SIG-M5 (cell line): ENCODE measurements at regions not wholly inside any gene's neighbourhood (a gene's known extent, or its start where the extent isn't known, plus 50 kb on each side); places are given as distances from the start of the nearest gene placed in this dataset.
A peak's percentile ranks its signal among the peaks of the same experiment; 100 is the strongest.
"Not testable (repeated sequence)": the region's sequence is repeated elsewhere in the genome, so short reads cannot be mapped to it uniquely, and the experiment has no call there.

ENCODE experiments used
- DNase-seq: peaks from one replicate; lab custom pipeline; 2025; lab: John Stamatoyannopoulos, UW

DNA sequence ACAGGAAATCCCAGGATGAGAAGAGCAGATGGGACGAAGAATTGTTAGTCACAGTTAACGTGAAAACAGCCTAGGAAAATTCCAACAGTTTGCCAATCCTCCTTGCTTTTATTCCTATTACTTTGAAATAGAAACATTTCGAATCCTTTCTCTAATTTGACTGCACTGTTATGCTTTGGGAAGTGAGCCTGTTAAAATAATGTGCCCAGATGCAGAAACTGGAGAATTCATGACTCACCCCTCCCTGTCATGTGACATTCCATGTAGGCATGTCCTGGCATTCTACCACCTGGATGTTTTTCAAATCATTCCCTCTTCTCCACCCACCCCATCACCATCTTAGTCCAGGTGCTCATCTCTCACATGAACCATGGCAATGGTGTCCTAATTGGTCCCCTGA lies 107.3 kb downstream of the MINAR1 start:
- no peak for DNase-seq

DNA sequence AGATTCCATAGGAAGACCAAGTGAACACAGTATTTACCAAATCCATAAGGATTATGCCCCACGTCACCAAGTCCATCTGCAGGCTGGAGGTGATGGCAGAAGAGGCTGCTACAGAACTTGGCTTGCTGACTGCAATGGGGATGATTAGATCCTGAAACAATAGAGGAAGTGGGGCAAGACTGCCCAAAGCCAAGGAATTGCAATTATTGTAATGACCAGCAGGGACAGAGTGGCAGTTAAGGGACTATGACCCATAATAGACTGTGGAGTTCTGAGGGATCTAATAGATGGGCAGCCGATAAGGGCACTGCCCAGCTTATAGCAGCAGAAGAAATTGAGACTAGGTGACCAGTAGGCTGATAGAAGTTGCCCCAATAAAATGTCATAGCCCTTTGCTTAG lies 108.4 kb downstream of the MINAR1 start:
- no peak for DNase-seq

DNA sequence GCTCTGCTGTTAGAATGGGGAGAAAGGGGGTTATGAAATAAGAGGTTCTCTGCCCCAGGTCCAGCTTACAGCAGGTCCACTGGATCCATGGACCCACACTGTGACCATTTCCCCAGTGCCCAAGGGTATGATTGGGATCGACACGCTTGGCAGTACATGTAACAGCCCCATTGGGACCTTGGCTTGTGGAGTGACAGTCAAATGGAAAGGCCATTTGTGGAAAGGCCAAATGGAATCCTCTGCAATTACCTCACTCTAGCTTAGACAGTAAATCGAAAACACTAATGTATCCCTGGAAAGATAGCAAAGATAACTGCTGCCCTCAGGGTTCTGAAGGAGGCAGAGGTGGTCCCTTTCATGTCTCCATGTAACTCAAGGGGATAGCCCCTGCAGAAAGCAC lies 109.1 kb downstream of the MINAR1 start:
- no peak for DNase-seq

DNA sequence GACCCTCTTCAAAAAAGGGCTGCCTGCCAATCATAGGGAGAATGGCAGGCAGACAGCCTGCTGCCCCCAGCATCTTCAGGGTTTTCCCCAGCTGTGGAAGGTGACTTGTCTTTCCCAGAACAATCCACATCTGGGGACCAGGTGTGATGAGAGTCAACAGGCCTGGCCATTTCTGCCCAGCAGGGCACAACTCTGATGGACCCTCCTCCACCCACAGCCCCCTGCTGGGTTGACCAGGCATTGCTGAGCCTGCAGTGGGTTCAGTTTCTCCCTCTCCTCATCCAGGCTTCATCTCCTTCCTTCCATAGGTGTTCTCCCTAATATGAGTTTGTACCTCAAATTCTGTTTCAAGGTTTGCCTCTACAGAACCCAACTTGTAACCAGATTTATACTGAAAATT lies 111.0 kb downstream of the MINAR1 start:
- no peak for DNase-seq

DNA sequence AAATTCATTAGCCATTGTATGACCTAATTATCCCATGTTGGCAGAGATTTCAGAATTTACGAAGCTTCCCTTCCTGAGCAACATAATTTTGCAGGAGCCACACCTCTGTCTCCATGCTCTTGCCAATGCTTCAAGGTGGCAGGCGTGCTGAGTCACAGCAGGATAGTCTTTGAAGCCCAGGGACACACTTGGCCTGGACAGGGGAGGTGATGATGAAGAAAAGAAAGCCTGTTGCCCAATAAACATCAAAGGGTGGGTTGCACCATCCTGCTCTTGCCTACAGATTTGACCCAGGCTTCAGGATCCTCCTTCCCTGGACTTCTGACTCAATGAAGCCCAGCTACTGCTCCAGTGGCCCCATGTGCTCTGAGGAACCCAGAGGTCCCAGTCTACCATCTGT lies 117.1 kb downstream of the MINAR1 start:
- no peak for DNase-seq

DNA sequence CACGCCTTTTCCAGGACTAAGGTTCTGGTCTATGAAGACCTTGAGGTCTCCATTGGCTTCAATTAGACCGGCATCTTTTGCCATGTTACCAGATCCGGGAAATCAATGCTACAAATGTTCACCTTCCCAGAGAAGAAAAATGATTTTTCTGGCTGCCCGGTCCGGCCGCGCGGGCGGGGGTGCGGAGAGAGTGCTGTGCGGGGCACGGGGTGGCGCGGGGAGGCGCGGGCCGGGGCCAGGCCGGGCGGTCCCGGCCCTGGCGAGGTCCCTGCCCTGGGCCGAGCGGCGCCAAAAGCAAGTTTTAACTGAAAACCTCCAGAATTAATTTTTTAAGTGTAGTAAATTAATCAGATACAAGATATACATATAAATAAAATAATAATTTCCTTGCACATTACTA lies 128.2 kb downstream of the MINAR1 start:
- no peak for DNase-seq

DNA sequence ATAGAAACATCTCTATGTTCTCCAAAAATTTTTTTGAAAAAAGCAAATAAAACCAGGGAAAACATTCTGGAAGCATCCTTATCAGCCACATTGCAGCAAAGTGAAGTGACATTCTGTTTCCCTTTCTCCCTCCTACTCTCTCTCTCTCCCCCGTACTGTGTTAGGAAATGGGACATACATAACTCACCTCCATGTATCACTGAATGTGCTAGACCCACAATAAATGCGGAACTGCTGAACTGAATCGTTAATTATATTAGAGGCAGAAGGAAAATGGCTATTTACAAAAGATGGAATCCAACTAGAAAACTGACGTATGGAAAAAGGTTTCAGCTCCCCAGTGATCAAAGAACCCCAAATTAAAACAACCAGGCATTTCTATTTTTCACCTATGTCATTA lies 129.8 kb downstream of the MINAR1 start:
- no peak for DNase-seq

DNA sequence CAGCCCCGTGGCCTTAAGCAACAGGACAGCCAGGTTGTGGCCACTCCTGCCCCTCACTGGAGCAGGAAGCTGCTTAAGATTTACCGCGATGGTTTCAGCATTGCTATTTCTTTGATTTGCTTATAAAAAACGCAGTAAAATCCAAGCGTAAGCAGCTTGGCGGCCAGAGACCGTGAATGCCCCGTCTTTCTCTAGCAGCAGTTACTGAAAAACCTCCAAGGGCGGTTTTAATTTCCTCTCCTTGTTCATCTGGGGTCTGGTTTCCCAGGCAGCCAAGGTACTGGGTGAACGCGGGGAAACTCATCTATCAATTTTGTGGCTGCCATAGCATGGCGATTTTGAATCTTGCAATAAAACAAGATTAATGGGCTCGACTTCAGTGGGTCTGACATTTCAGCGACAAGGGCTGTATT lies 130.3 kb downstream of the MINAR1 start:
- no peak for DNase-seq

DNA sequence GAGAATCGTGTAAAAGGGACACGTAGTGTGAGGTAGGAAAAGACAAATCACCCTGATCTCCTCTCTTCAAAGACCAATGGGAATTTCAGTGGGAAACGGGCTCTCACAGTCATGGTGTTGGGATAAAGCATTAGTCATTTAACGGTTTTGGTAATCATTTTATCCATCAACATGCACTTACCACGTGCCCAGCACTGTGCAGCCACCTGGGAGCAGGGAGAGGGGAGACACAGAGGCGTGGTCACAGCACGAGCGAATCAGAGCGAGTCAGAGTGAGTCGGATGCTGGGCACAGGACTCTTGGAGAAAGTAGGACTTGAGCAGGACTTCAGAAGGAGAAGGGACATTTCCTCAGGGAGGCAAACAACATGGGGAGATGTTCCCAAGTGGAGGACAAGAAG lies 130.8 kb downstream of the MINAR1 start:
- no peak for DNase-seq

DNA sequence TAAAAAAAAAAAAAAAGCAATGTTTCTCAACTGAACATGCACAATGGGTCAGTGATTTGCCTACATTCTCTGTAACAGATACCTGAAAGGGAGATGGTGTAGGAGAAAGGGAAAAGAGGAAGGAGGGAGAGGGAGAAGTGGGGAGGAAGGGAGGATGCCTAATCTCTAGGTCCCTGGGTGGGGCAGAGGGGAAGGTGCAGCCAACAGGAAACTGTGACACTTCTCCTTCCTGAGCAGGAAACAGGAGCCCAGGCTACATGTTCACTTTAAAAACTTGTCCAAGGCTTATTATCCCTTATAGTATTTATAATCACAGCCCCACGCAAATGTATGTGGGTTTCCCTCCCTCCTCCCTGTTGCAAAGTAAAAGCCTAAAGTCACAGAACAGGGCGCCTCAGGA lies 137.9 kb downstream of the MINAR1 start:
- DNase-seq: no peak

DNA sequence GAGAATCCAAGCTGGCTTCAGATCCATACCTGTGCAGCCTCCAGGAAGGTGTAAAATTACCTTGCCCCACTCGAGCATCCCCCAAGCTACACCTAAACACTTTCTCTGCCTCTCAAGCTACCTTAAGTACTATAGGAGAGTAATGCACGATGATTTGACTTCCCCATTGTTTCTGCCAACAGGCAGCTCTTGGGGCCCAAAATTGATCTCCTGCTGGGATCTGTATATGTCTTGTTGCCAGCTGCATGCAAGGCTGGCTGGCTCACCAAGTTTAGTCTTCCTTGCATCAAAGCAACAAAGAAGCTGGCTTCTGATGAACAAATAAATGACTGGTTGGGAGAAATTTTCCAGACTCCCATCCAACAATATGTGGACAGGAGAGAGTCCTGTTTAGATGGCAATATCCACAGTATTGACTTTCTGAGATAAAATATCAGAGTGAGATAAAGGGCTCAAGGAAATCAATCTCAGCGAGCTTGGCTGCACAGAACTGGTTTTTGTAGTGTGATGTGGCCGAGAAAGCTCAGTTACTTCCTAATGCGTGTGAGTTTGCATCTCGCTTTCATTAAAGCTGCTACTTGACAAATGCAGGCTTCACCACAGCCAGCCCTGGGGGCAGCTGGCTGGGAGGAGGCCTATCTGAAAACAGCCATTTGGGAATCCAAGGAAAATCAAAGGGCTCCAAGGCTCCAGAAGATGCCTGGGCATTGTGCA lies 140.7 kb downstream of the MINAR1 start:
- DNase-seq: no peak

DNA sequence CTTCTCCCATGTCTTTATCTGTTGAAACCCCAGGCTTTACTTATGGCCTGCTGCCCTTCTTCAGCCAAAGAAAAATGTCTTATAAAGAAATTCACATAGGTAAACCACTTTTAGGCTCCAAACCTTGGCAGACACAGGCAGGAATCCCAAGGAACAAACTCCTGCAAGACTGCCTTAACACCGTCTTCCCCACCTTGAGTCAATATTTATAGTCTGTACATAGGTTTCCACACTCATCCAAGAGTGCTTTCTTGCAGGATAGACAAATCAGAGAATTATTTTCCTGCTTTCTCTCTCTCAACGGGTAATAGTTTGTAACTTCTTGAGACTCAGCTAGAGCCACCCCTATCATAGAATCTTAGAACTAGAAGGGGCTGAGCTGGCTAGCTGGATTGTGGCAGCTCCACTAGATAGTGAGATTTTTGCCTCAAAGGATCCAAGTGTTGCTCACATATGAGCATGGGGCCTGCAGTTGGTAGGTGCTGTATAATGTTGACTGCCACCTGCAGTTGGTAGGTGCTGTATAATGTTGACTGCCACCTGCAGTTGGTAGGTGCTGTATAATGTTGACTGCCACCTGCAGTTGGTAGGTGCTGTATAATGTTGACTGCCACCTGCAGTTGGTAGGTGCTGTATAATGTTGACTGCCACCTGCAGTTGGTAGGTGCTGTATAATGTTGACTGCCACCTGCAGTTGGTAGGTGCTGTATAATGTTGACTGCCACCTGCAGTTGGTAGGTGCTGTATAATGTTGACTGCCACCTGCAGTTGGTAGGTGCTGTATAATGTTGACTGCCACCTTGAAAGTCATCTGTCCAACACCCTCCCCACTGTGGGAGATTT lies 142.5 kb downstream of the MINAR1 start:
- DNase-seq: not testable (repeated sequence)

DNA sequence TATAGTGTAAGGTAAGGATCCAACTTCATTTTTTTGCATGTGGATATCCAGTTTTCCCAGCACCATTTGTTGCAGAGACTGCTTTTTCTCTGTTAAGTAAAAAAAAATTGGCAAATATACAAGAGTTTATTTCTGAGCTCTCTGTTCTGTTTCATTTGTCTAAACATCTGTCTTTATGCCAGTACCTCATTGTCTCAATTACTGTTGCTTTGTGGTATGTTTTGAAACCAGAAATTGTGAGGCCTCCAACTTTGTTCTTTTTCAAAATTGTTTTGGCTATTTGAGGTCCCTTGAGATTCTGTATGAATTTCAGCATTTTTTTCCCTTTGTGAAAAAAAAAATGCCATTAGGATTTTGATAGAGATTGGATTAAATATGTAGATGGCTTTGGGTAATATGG lies 150.5 kb downstream of the MINAR1 start:
- DNase-seq: no peak

DNA sequence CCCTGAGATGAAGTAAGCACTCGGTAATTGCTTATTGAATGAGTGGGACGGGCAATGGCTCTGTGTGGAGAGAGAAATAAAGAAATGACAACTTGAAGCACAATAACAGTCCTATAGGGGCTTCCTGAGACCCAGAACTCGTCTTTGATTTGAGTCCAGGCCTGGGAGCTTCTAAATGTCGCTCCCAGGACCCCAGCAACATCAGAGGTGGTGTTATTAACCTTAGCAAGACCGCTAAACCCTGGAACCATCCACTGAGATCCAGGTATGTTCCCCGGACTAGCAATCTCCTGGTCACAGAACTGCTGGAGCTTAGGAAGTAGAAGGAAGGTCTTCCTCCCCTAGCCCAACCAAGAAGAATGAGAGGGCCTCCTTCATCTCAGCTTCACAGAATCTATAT lies 160.0 kb downstream of the MINAR1 start:
- no peak for DNase-seq

DNA sequence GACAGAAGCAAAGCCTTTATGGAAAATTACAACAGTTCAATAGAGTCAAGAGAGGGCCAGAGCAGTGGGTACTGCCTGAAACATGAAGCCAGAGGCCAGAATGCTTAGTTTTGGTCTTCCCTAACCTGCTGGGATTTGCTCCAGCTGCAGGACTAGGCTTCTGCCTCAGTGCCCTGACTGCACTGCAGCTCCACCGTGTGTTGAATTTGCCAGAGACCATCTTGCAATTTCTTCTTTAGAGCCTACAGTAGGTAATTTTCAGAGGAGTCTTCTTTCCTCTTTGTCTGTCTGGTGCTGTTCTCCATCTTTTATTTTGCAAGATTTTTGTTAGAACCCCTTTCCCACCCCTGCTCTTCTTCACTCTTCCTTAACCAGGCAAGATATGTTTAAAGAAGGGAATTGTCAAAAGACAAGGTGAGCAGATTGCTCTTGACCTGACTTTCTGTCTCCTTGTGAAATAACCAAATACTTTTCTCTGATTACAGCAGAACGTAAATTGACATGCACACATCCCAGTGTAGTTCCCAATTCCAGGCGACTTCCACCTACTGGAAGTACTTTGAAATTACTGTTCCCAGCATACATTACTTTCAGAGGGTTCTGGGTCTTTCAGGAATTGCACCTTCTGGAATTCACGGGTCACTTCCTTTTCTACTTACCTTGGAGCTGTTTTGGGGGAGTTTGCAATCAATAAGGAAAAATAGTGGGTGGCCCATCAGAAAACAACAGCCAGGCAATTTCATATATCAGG lies 161.2 kb downstream of the MINAR1 start:
- DNase-seq: no peak

DNA sequence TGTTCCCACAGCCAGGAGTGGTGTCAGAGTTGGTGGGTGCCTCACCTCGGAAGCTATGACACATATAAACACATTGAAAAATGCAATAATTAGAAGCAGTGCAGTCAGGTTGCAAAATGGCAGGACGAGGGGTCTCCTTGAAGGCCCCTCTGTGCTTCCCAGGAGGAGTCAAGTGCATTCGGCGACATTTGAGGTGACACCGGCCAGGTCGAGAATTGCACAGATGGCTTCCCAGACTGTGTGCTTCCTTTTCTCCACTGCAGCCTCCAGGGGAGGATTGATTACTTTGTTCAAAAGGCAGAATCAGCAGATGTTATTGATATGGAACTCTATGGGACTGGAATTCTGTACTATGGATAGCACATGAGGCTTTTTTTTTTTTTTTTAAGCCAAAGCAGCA lies 163.2 kb downstream of the MINAR1 start:
- no peak for DNase-seq

DNA sequence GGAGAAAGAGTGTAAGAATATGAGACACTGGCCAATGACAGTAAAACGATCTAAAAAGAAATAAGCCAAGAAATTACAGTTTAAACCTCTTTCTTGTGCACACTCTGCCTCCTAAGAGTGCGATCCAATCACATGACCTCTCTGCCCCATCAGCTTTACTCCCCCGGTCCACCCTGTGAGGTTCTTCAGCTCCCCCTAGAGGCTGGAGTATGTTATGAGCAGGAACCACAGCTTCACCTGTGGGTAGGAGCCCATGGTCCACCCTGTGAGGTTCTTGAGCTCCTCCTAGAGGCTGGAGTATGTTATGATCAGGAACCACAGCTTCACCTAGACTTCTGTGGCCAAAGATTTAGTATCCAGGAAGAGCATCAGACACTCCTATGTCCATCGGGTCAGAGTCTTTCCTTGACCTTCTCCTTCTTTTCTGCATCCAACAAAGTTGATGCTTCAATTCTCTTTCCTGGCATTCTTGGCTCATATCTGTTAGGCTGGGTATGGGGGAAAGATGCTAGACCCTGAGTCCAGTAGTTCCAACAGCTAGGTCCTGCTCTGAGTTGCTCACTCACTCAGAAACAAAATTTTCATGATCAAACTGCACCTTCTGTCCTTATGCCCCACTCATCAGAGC lies 164.0 kb downstream of the MINAR1 start:
- DNase-seq: peak; percentile 34

DNA sequence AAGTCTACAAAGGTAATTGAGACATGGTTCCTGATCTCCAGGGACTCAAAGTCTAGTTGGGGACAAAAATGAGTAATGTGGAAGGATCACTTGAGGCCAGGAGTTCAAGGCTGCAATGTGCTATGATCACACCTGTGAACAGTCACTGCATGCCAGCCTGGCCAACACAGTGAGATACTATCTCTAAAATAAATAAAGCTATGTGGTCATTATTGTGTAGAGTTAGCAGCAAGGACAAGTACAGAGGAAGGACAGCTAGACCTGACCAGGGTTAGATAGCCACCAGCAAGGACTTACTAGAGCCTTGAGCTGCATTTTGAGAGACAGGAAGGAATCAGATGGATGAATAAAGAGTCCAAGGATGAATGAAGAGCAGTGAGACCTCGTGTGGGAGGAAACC lies 166.5 kb downstream of the MINAR1 start:
- DNase-seq: no peak

DNA sequence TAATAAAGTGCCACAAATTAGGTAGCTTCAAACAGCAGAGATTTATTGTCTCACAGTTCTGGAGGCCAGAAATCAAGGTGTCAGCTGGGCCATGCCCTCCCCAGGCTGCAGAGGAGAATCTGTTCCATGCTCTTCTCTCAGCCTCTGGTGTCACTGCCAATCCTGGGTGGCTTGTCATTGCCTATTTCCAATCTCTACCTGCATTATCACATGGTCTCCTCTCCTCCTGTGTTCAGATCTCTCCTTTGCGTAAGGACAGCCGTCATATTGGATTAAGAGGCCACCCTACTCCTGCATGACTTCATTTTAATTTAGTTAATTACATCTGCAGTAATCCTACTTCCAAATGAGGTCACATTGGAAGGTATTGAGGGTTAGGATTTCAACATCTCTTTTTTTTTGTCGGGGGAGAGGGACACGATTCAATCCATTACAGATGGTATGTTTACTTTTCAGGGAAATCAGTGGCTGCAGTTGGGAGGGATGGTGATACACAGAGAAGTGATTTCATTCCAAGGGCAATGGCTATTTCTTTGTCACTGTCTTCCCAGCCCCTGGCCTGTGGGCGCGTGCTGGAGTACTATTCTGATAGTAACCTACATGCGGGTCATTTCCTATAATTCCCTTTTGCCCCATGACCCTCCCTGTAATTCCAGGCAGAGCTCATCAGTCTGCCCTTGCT lies 169.4 kb downstream of the MINAR1 start:
- no peak for DNase-seq

DNA sequence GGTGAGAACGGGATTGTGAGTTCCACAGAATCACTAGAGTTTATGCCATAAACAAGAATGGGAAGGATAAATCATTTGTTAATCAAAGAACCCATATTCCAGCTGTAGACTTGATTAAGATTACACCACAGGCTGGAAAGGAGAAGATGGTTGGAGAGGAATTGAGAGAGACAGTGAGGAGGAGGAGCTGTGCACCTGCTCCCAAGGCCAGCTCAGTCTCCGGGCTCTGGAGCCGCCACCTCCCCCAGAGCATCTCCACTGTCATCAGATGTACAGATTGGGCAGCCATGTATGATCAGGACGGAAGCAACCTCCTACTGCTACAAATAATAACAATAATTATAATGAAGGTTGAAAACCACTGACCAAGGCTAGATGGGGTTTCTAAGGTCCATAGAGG lies 170.0 kb downstream of the MINAR1 start:
- no peak for DNase-seq

DNA sequence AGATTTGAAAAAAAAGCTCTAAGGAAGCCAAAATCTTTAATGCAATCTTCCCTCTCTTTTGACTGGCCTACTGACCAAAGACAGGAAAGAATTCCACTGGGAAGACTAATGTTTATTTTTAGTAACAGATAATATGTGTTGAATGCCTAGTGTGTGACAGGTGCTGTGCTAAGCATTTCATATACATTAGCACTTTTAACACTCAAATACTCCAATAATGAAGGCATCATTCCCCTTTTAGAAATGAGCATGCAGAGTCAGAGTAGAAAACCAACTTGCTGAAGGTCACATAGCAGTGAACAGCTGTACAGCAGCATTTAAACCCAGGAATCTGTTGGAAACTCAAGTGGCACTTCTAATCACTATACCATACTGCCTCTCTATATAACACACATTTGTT lies 170.6 kb downstream of the MINAR1 start:
- no peak for DNase-seq

DNA sequence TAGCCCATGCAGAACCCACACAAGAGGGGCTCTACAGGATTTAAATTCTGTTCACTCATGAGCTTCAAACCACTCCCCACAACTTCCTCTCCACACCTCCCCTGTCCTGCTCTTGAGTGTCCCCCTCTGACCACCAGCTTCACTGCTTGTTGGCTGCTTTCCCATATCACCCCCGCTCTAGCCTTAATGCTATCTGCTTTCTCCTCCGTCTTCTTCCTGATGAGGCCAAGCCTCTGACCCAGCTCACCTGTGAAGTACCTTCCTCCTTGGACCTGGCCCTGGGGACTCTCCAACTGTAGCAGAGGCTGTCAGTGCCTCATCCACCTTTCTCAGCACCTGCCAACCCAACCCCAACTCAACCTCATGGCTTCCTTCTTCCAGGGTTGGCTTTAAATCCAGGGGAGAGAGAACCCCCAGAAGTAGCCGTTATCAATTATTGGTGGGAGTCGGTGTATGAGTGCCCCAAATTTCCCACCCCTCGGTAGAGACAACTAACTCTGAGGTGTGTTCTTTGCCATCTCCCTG lies 174.8 kb downstream of the MINAR1 start:
- no peak for DNase-seq
